Natural killer cell treated with Interleukin-12 subunit alpha and Interleukin-12 subunit beta and Interleukin-15 and Interleukin-18, amount 100 ng/mL, for 72 hours (primary cell): ENCODE measurements at regions not wholly inside any gene's neighbourhood (a gene's known extent, or its start where the extent isn't known, plus 50 kb on each side); places are given as distances from the start of the nearest gene placed in this dataset.

Source experiments
- ATAC-seq, 2 donors: fragments of 150-1000 bp; cut with Tn5 transposase in 1 of 2; sonication (Bioruptor Pico), chemical (Tn5 transposase) in 1 of 2; 2 replicates each; pipeline ENCODE4 v1.10.0; 2021
- DNase-seq: peaks from one replicate; pipeline ENCODE4 v3.0.0; 2022; ENCODE audit warnings: low spot score
- H3K27ac Mint-ChIP-seq, 2 donors: 1 replicate in 1 of 2; 2 replicates in 1 of 2; pipeline ENCODE4 v1.8.0; 2022; ENCODE audit warnings: mixed read lengths in 2 of 2, mild to moderate bottlenecking in 1 of 2, moderate library complexity in 1 of 2
- H3K27me3 Mint-ChIP-seq, 2 donors: 1 replicate in 1 of 2; 2 replicates in 1 of 2; pipeline ENCODE4 v1.8.0; 2022; ENCODE audit warnings: mixed read lengths in 2 of 2
- H3K36me3 Mint-ChIP-seq: one replicate; pipeline ENCODE4 v1.8.0; 2022; ENCODE audit warnings: mixed read lengths
- H3K4me1 Mint-ChIP-seq, 2 donors: 1 replicate in 1 of 2; 2 replicates in 1 of 2; pipeline ENCODE4 v1.8.0; 2022; ENCODE audit warnings: low read depth in 2 of 2, mixed read lengths in 2 of 2, mild to moderate bottlenecking in 1 of 2
- H3K4me3 Mint-ChIP-seq: one replicate; pipeline ENCODE4 v1.8.0; 2022; ENCODE audit warnings: mixed read lengths
- H3K9me3 Mint-ChIP-seq: 2 replicates; pipeline ENCODE4 v1.8.0; 2022; ENCODE audit warnings: mixed read lengths

- ATAC-seq: no peak
These were observed 131.6 kb downstream of the OLFM4 start for GRCh38 chr13:53160211-53160610.

GRCh38 chr13:53161251-53161650, 132.6 kb downstream of the OLFM4 start:
- Mint-ChIP-seq H3K27ac (no peak overlapping the region), H3K9me3 (no peaks in the 10 kb centered on the region), H3K4me1 (no peaks in the 10 kb centered on the region), H3K27me3 (peaks cover 13 to 32% of the 10 kb centered on the region in 2 donors), H3K4me3 (no peak overlapping the region), H3K36me3 (no peaks in the 10 kb centered on the region)
- ATAC-seq (no peak), DNase-seq (no peak)

More at GRCh38 chr13:53160211-53160610, 131.6 kb downstream of the OLFM4 start:
- Mint-ChIP-seq H3K4me3 (no peak overlapping the region), H3K4me1 (no peaks in the 10 kb centered on the region), H3K27ac (no peak overlapping the region), H3K36me3 (no peaks in the 10 kb centered on the region), H3K27me3 (peaks cover 8 to 27% of the 10 kb centered on the region in 2 donors), H3K9me3 (no peaks in the 10 kb centered on the region)
- no peak for DNase-seq

- Mint-ChIP-seq H3K36me3 (no peaks in the 10 kb centered on the region), H3K4me1 (no peaks in the 10 kb centered on the region), H3K9me3 (no peaks in the 10 kb centered on the region), H3K4me3 (no peak overlapping the region), H3K27me3 (peaks cover 13 to 18% of the 10 kb centered on the region in 2 donors), H3K27ac (no peak overlapping the region)
- no peak for ATAC-seq
- DNase-seq: no peak
These were observed 136.6 kb downstream of the OLFM4 start for GRCh38 chr13:53165261-53165660.

GRCh38 chr13:53167561-53167960, 138.9 kb downstream of the OLFM4 start:
- ATAC-seq: no peak
- Mint-ChIP-seq H3K36me3 (no peaks in the 10 kb centered on the region), H3K4me1 (no peaks in the 10 kb centered on the region), H3K9me3 (no peaks in the 10 kb centered on the region), H3K27me3 (peaks cover 13 to 18% of the 10 kb centered on the region in 2 donors), H3K4me3 (no peak overlapping the region), H3K27ac (no peak overlapping the region)
- no peak for DNase-seq

GRCh38 chr13:53170910-53171309, 142.3 kb downstream of the OLFM4 start:
- ATAC-seq (no peak), DNase-seq (no peak)
- H3K9me3 Mint-ChIP-seq: peaks cover 4% of the 10 kb centered on the region
- H3K27me3 Mint-ChIP-seq: peaks cover 3 to 8% of the 10 kb centered on the region in 2 donors
- H3K36me3 Mint-ChIP-seq: no peaks in the 10 kb centered on the region
- H3K27ac Mint-ChIP-seq: no peak overlapping the region
- H3K4me1 Mint-ChIP-seq: no peaks in the 10 kb centered on the region
- H3K4me3 Mint-ChIP-seq: no peak overlapping the region

GRCh38 chr13:53174545-53174944, 145.9 kb downstream of the OLFM4 start:
- Mint-ChIP-seq H3K4me3 (no peak overlapping the region), H3K27ac (no peak overlapping the region), H3K9me3 (peaks cover 4% of the 10 kb centered on the region), H3K36me3 (no peaks in the 10 kb centered on the region), H3K27me3 (peaks cover 4 to 13% of the 10 kb centered on the region in 2 donors), H3K4me1 (no peaks in the 10 kb centered on the region)
- ATAC-seq: no peak
- DNase-seq: no peak

- H3K36me3 Mint-ChIP-seq: no peaks in the 10 kb centered on the region
- no peaks in the 10 kb centered on the region for H3K4me1 Mint-ChIP-seq
- ATAC-seq: no peak
These were observed 152.1 kb downstream of the OLFM4 start for GRCh38 chr13:53180684-53181083.

GRCh38 chr13:53182724-53183123, 154.1 kb downstream of the OLFM4 start:
- DNase-seq (no peak), ATAC-seq (no peak)
- no peaks in the 10 kb centered on the region for H3K4me1 Mint-ChIP-seq
- H3K27me3 Mint-ChIP-seq: peaks cover 0 to 4% of the 10 kb centered on the region in 2 donors
- no peak overlapping the region for H3K4me3 Mint-ChIP-seq
- H3K9me3 Mint-ChIP-seq: no peaks in the 10 kb centered on the region
- H3K27ac Mint-ChIP-seq: no peak overlapping the region
- H3K36me3 Mint-ChIP-seq: no peaks in the 10 kb centered on the region

More at GRCh38 chr13:53180684-53181083, 152.1 kb downstream of the OLFM4 start:
- H3K9me3 Mint-ChIP-seq: no peaks in the 10 kb centered on the region
- H3K4me3 Mint-ChIP-seq: no peak overlapping the region
- DNase-seq: no peak
- no peak overlapping the region for H3K27ac Mint-ChIP-seq
- H3K27me3 Mint-ChIP-seq: peaks cover 6% of the 10 kb centered on the region in 2 donors

- DNase-seq (no peak), ATAC-seq (no peak)
- no peaks in the 10 kb centered on the region for H3K36me3 Mint-ChIP-seq
- no peak overlapping the region for H3K4me3 Mint-ChIP-seq
- peaks cover 7 to 10% of the 10 kb centered on the region in 2 donors for H3K27me3 Mint-ChIP-seq
- H3K27ac Mint-ChIP-seq: no peak overlapping the region
- H3K9me3 Mint-ChIP-seq: no peaks in the 10 kb centered on the region
- no peaks in the 10 kb centered on the region for H3K4me1 Mint-ChIP-seq
These were observed 159.5 kb downstream of the OLFM4 start for GRCh38 chr13:53188120-53188519.

- H3K4me1 Mint-ChIP-seq: no peaks in the 10 kb centered on the region
- H3K27ac Mint-ChIP-seq: no peak overlapping the region
- H3K27me3 Mint-ChIP-seq: peaks cover 7 to 10% of the 10 kb centered on the region in 2 donors
- H3K4me3 Mint-ChIP-seq: no peak overlapping the region
- ATAC-seq (no peak), DNase-seq (no peak)
- H3K9me3 Mint-ChIP-seq: no peaks in the 10 kb centered on the region
- no peaks in the 10 kb centered on the region for H3K36me3 Mint-ChIP-seq
These were observed 160.5 kb downstream of the OLFM4 start for GRCh38 chr13:53189162-53189561.

- H3K36me3 Mint-ChIP-seq: no peaks in the 10 kb centered on the region
- peaks cover 7% of the 10 kb centered on the region in 2 donors for H3K27me3 Mint-ChIP-seq
- no peak for ATAC-seq
- no peak overlapping the region for H3K4me3 Mint-ChIP-seq
- no peak overlapping the region for H3K27ac Mint-ChIP-seq
- no peaks in the 10 kb centered on the region for H3K4me1 Mint-ChIP-seq
- DNase-seq: no peak
- H3K9me3 Mint-ChIP-seq: no peaks in the 10 kb centered on the region
These were observed 162.5 kb downstream of the OLFM4 start for GRCh38 chr13:53191091-53191490.

GRCh38 chr13:53197424-53197823, 168.8 kb downstream of the OLFM4 start:
- Mint-ChIP-seq H3K36me3 (no peaks in the 10 kb centered on the region), H3K9me3 (no peaks in the 10 kb centered on the region), H3K27me3 (peaks cover 8 to 9% of the 10 kb centered on the region in 2 donors), H3K27ac (no peak overlapping the region), H3K4me3 (no peak overlapping the region), H3K4me1 (no peaks in the 10 kb centered on the region)
- no peak for DNase-seq
- no peak for ATAC-seq

- Mint-ChIP-seq H3K36me3 (no peaks in the 10 kb centered on the region), H3K27ac (no peak overlapping the region), H3K9me3 (no peaks in the 10 kb centered on the region), H3K27me3 (peaks cover 8 to 9% of the 10 kb centered on the region in 2 donors), H3K4me1 (no peaks in the 10 kb centered on the region), H3K4me3 (no peak overlapping the region)
- DNase-seq (no peak), ATAC-seq (no peak)
These were observed 169.4 kb downstream of the OLFM4 start for GRCh38 chr13:53198017-53198416.

GRCh38 chr13:53198736-53199135, 170.1 kb downstream of the OLFM4 start:
- Mint-ChIP-seq H3K36me3 (no peaks in the 10 kb centered on the region), H3K27me3 (peaks cover 8 to 9% of the 10 kb centered on the region in 2 donors), H3K9me3 (no peaks in the 10 kb centered on the region), H3K27ac (no peak overlapping the region), H3K4me3 (no peak overlapping the region), H3K4me1 (no peaks in the 10 kb centered on the region)
- no peak for DNase-seq
- no peak for ATAC-seq

- Mint-ChIP-seq H3K9me3 (peaks cover 2% of the 10 kb centered on the region), H3K36me3 (no peaks in the 10 kb centered on the region), H3K27ac (no peak overlapping the region), H3K27me3 (peaks cover 15 to 16% of the 10 kb centered on the region in 2 donors), H3K4me1 (no peaks in the 10 kb centered on the region), H3K4me3 (no peak overlapping the region)
- DNase-seq (no peak), ATAC-seq (peak; percentile 13 to 15)
These were observed 171.5 kb downstream of the OLFM4 start for GRCh38 chr13:53200075-53200474.
